ENCODE measurements at regions not wholly inside any gene's neighbourhood (a gene's known extent, or its start where the extent isn't known, plus 50 kb on each side); places are given as distances from the start of the nearest gene placed in this dataset.

GRCh38 chr3:81268526-81268925 lies 492.9 kb downstream of the GBE1 start:
- in situ Hi-C loops (cut with MboI), result no loop called here
- TF ChIP-seq EZH2phosphoT487 (IDR thresholded peaks at IDR 0.05; ENCODE audit: insufficient read depth, low read depth) (no peak), EZH2 (IDR thresholded peaks at IDR 0.05; ENCODE audit: insufficient read depth, poor library complexity, severe bottlenecking) (no peak)
- no peaks in the 10 kb centered on the region for H3K36me3 ChIP-seq (ENCODE audit: low read depth)
- no peaks in the 10 kb centered on the region for H3K4me1 ChIP-seq (ENCODE audit: insufficient read depth)
- H4K20me1 ChIP-seq (ENCODE audit: insufficient read depth), result no peaks in the 10 kb centered on the region
- no peak for DNase-seq
- no peak overlapping the region for H3K27ac ChIP-seq
- no peak overlapping the region for H3K4me2 ChIP-seq (ENCODE audit: unreplicated experiment)
- H3K79me2 ChIP-seq (ENCODE audit: insufficient read depth), result no peaks in the 10 kb centered on the region
- no peak overlapping the region for H2AFZ ChIP-seq
- H3K9me3 ChIP-seq (ENCODE audit: low read depth), result no peaks in the 10 kb centered on the region
- H3K4me3 ChIP-seq, result no peak overlapping the region
- H3F3A ChIP-seq (ENCODE audit: insufficient read depth), result no peaks in the 10 kb centered on the region
- H3K9me2 ChIP-seq (ENCODE audit: insufficient read depth), result no peaks in the 10 kb centered on the region
- H3K9ac ChIP-seq, result no peak overlapping the region
- no peaks in the 10 kb centered on the region for H3K27me3 ChIP-seq (replicated peaks; ENCODE audit: insufficient read depth)
- WGBS, 2 experiments (ENCODE audit: low coverage in 1 of 2, low lambda C conversion rate in 2 of 2, missing lambda C conversion rate in 2 of 2), result 53 to 54% methylated on average over 4 of the region's 4 CpGs

GRCh38 chr3:81261996-81262395 lies 499.4 kb downstream of the GBE1 start:
- no peak for TF ChIP-seq EZH2phosphoT487 (IDR thresholded peaks at IDR 0.05; ENCODE audit: insufficient read depth, low read depth)
- TF ChIP-seq EZH2 (IDR thresholded peaks at IDR 0.05; ENCODE audit: insufficient read depth, poor library complexity, severe bottlenecking), result no peak
- no peaks in the 10 kb centered on the region for H4K20me1 ChIP-seq (ENCODE audit: insufficient read depth)
- H3K4me3 ChIP-seq, result no peak overlapping the region
- H3K9ac ChIP-seq, result no peak overlapping the region
- no peak overlapping the region for H3K27ac ChIP-seq
- H3K79me2 ChIP-seq (ENCODE audit: insufficient read depth), result no peaks in the 10 kb centered on the region
- WGBS, 2 experiments (ENCODE audit: low coverage in 1 of 2, low lambda C conversion rate in 2 of 2, missing lambda C conversion rate in 2 of 2), result 67 to 74% methylated on average over 1 of the region's 1 CpG
- no peaks in the 10 kb centered on the region for H3K36me3 ChIP-seq (ENCODE audit: low read depth)
- H3K9me2 ChIP-seq (ENCODE audit: insufficient read depth), result no peaks in the 10 kb centered on the region
- no peaks in the 10 kb centered on the region for H3K9me3 ChIP-seq (ENCODE audit: low read depth)
- H3F3A ChIP-seq (ENCODE audit: insufficient read depth), result no peaks in the 10 kb centered on the region
- DNase-seq, result no peak
- H3K4me1 ChIP-seq (ENCODE audit: insufficient read depth), result no peaks in the 10 kb centered on the region
- no peak overlapping the region for H3K4me2 ChIP-seq (ENCODE audit: unreplicated experiment)
- in situ Hi-C loops (cut with MboI), result no loop called here
- H2AFZ ChIP-seq, result no peak overlapping the region
- no peaks in the 10 kb centered on the region for H3K27me3 ChIP-seq (replicated peaks; ENCODE audit: insufficient read depth)

GRCh38 chr3:81255463-81255862 lies 506.0 kb downstream of the GBE1 start:
- peak; percentile 1 for DNase-seq
- H3K27me3 ChIP-seq (replicated peaks; ENCODE audit: insufficient read depth), result no peaks in the 10 kb centered on the region
- no peaks in the 10 kb centered on the region for H3K9me2 ChIP-seq (ENCODE audit: insufficient read depth)
- H3K9ac ChIP-seq, result no peak overlapping the region
- H3K79me2 ChIP-seq (ENCODE audit: insufficient read depth), result no peaks in the 10 kb centered on the region
- H3K27ac ChIP-seq, result no peak overlapping the region
- no peak overlapping the region for H3K4me2 ChIP-seq (ENCODE audit: unreplicated experiment)
- H3K9me3 ChIP-seq (ENCODE audit: low read depth), result no peaks in the 10 kb centered on the region
- WGBS, 2 experiments (ENCODE audit: low coverage in 1 of 2, low lambda C conversion rate in 2 of 2, missing lambda C conversion rate in 2 of 2), result 38 to 48% methylated on average over 4 of the region's 4 CpGs
- H2AFZ ChIP-seq, result no peak overlapping the region
- H4K20me1 ChIP-seq (ENCODE audit: insufficient read depth), result no peaks in the 10 kb centered on the region
- no peaks in the 10 kb centered on the region for H3K4me1 ChIP-seq (ENCODE audit: insufficient read depth)
- H3F3A ChIP-seq (ENCODE audit: insufficient read depth), result no peaks in the 10 kb centered on the region
- in situ Hi-C loops (cut with MboI), result no loop called here
- no peak overlapping the region for H3K4me3 ChIP-seq
- TF ChIP-seq EZH2 (IDR thresholded peaks at IDR 0.05; ENCODE audit: insufficient read depth, poor library complexity, severe bottlenecking) (no peak), EZH2phosphoT487 (IDR thresholded peaks at IDR 0.05; ENCODE audit: insufficient read depth, low read depth) (no peak)
- H3K36me3 ChIP-seq (ENCODE audit: low read depth), result no peaks in the 10 kb centered on the region

GRCh38 chr3:81251096-81251495 lies 510.3 kb downstream of the GBE1 start:
- Histone ChIP-seq H3K9me3 (ENCODE audit: low read depth) (no peaks in the 10 kb centered on the region), H3K79me2 (ENCODE audit: insufficient read depth) (no peaks in the 10 kb centered on the region), H3K9ac (no peak overlapping the region), H3K27ac (no peak overlapping the region), H4K20me1 (ENCODE audit: insufficient read depth) (no peaks in the 10 kb centered on the region), H3F3A (ENCODE audit: insufficient read depth) (peaks cover 14% of the 10 kb centered on the region), H3K4me3 (no peak overlapping the region), H3K9me2 (ENCODE audit: insufficient read depth) (no peaks in the 10 kb centered on the region), H3K27me3 (replicated peaks; ENCODE audit: insufficient read depth) (no peaks in the 10 kb centered on the region), H3K36me3 (ENCODE audit: low read depth) (no peaks in the 10 kb centered on the region), H3K4me1 (ENCODE audit: insufficient read depth) (peaks cover 12% of the 10 kb centered on the region), H2AFZ (no peak overlapping the region), H3K4me2 (ENCODE audit: unreplicated experiment) (no peak overlapping the region)
- TF ChIP-seq EZH2phosphoT487 (IDR thresholded peaks at IDR 0.05; ENCODE audit: insufficient read depth, low read depth), result no peak
- TF ChIP-seq EZH2 (IDR thresholded peaks at IDR 0.05; ENCODE audit: insufficient read depth, poor library complexity, severe bottlenecking), result no peak
- in situ Hi-C loops (cut with MboI), result no loop called here
- 90 to 94% methylated on average over 2 of the region's 2 CpGs for WGBS, 2 experiments (ENCODE audit: low coverage in 1 of 2, low lambda C conversion rate in 2 of 2, missing lambda C conversion rate in 2 of 2)
- DNase-seq, result no peak

GRCh38 chr3:81249540-81250029 lies 511.9 kb downstream of the GBE1 start:
- H3K9ac ChIP-seq, result no peak overlapping the region
- H3F3A ChIP-seq (ENCODE audit: insufficient read depth), result peaks cover 14% of the 10 kb centered on the region
- TF ChIP-seq EZH2phosphoT487 (IDR thresholded peaks at IDR 0.05; ENCODE audit: insufficient read depth, low read depth) (no peak), EZH2 (IDR thresholded peaks at IDR 0.05; ENCODE audit: insufficient read depth, poor library complexity, severe bottlenecking) (no peak)
- H4K20me1 ChIP-seq (ENCODE audit: insufficient read depth), result no peaks in the 10 kb centered on the region
- DNase-seq, result peak; percentile 72
- H3K27ac ChIP-seq, result no peak overlapping the region
- no peaks in the 10 kb centered on the region for H3K9me2 ChIP-seq (ENCODE audit: insufficient read depth)
- no peak overlapping the region for H3K4me3 ChIP-seq
- H3K4me1 ChIP-seq (ENCODE audit: insufficient read depth), result peaks cover 25% of the 10 kb centered on the region
- no peak overlapping the region for H2AFZ ChIP-seq
- H3K27me3 ChIP-seq (replicated peaks; ENCODE audit: insufficient read depth), result no peaks in the 10 kb centered on the region
- 87 to 89% methylated on average over 1 of the region's 1 CpG for WGBS, 2 experiments (ENCODE audit: low coverage in 1 of 2, low lambda C conversion rate in 2 of 2, missing lambda C conversion rate in 2 of 2)
- in situ Hi-C loops (cut with MboI), result no loop called here
- H3K36me3 ChIP-seq (ENCODE audit: low read depth), result no peaks in the 10 kb centered on the region
- no peaks in the 10 kb centered on the region for H3K9me3 ChIP-seq (ENCODE audit: low read depth)
- no peaks in the 10 kb centered on the region for H3K79me2 ChIP-seq (ENCODE audit: insufficient read depth)
- H3K4me2 ChIP-seq (ENCODE audit: unreplicated experiment), result peak overlapping the region; percentile 21
